Testis (tissue), 2 donors: ENCODE measurements at regions not wholly inside any gene's neighbourhood (a gene's known extent, or its start where the extent isn't known, plus 50 kb on each side); places are given as distances from the start of the nearest gene placed in this dataset.

Experiments
- DNase-seq: peaks from one replicate; pipeline ENCODE4 v3.0.0-alpha.2; 2019
- H3K27ac ChIP-seq, 2 donors: fragments of 200-600 bp; sonication (generic); one replicate each; pipeline ENCODE4 v1.5.1; 2019
- H3K27me3 ChIP-seq: fragments of 200-600 bp; sonication (generic); one replicate; pipeline ENCODE4 v1.5.1; 2019
- H3K36me3 ChIP-seq: fragments of 200-600 bp; sonication (generic); one replicate; pipeline ENCODE4 v1.5.1; 2017; ENCODE audit warnings: low read depth; ENCODE audit errors: missing control alignments
- H3K4me1 ChIP-seq: fragments of 200-600 bp; sonication (generic); one replicate; pipeline ENCODE4 v1.5.1; 2019
- H3K4me3 ChIP-seq, 2 donors: fragments of 200-600 bp; sonication (generic); one replicate each; pipeline ENCODE4 v1.5.1; 2017 to 2019
- H3K9me3 ChIP-seq: fragments of 200-600 bp; sonication (generic); one replicate; pipeline ENCODE4 v1.5.1; 2017
- POLR2A ChIP-seq: fragments of 450-650 bp; IDR thresholded peaks from one replicate; pipeline ENCODE4 v1.6.1; 2017; ENCODE audit warnings: antibody characterized with exemption, mild to moderate bottlenecking, moderate library complexity
- WGBS, 2 donors: methylation state at CpG; one replicate each; pipeline ENCODE4 v1.1.5; 2018; 5-methylcytosine and 5-hydroxymethylcytosine counted together
- intact Hi-C: fragments of 100-400 bp; cut with DNase I; formaldehyde crosslinking; loops from one replicate; pipeline ENCODE4 v1.15.1; 2023; ENCODE audit warnings: low total_unique reads
- TF ChIP-seq, protein P1 (sequence below), 3 experiments: fragments of 450-650 bp in 2 of 3; fragments of 200-600 bp in 1 of 3; sonication (generic) in 1 of 3; IDR thresholded peaks; one replicate each; pipeline ENCODE4 v1.5.1; 2016 to 2019; ENCODE audit warnings: antibody characterized with exemption in 3 of 3, mild to moderate bottlenecking in 2 of 3, moderate library complexity in 1 of 3

GRCh38 chr11:69369210-69369825 is 75.4 kb downstream of the MYEOV start:
- Histone ChIP-seq H3K36me3 (no peaks in the 10 kb centered on the region), H3K27ac (no peak overlapping the region), H3K4me3 (no peak overlapping the region), H3K9me3 (no peaks in the 10 kb centered on the region), H3K4me1 (no peaks in the 10 kb centered on the region), H3K27me3 (no peaks in the 10 kb centered on the region)
- WGBS, 2 donors, result 79 to 83% methylated on average over 5 of the region's 5 CpGs
- no peak for TF ChIP-seq POLR2A
- TF ChIP-seq, protein P1, sequence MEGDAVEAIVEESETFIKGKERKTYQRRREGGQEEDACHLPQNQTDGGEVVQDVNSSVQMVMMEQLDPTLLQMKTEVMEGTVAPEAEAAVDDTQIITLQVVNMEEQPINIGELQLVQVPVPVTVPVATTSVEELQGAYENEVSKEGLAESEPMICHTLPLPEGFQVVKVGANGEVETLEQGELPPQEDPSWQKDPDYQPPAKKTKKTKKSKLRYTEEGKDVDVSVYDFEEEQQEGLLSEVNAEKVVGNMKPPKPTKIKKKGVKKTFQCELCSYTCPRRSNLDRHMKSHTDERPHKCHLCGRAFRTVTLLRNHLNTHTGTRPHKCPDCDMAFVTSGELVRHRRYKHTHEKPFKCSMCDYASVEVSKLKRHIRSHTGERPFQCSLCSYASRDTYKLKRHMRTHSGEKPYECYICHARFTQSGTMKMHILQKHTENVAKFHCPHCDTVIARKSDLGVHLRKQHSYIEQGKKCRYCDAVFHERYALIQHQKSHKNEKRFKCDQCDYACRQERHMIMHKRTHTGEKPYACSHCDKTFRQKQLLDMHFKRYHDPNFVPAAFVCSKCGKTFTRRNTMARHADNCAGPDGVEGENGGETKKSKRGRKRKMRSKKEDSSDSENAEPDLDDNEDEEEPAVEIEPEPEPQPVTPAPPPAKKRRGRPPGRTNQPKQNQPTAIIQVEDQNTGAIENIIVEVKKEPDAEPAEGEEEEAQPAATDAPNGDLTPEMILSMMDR (IDR thresholded peaks at IDR 0.05), result no peak
- no peak for DNase-seq
- intact Hi-C loops, result no loop called here

DNA sequence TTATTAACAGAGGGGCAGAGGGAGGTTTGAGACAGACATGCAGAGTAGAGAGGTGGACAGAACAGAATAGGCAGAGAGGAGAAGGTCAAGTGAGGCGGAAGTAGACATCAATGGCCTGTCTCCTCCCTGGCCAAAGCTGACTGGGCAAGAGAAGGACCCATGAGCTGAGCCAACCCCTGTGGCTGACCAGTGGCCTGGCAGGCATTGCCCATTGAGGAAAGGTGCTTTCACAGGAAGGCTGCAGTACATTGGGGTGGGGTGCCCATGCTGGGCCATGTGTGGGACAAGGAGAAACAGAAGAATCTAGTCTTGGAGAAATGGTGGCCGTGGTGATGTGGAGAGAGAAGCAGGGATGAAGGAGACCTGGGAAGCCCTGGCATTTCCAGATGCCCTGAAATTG is 76.0 kb downstream of the MYEOV start:
- H3K9me3 ChIP-seq, result no peaks in the 10 kb centered on the region
- no peaks in the 10 kb centered on the region for H3K27me3 ChIP-seq
- WGBS, 2 donors, result 96 to 100% methylated on average over 2 of the region's 2 CpGs
- TF ChIP-seq POLR2A, result no peak
- TF ChIP-seq, protein P1 (IDR thresholded peaks at IDR 0.05), result no peak
- H3K27ac ChIP-seq, result no peak overlapping the region
- H3K4me1 ChIP-seq, result no peaks in the 10 kb centered on the region
- intact Hi-C loops, result no loop called here
- peak; percentile 5 for DNase-seq
- H3K4me3 ChIP-seq, result no peak overlapping the region
- no peaks in the 10 kb centered on the region for H3K36me3 ChIP-seq

- intact Hi-C loops, result no loop called here
- WGBS, 2 donors, result 96 to 97% methylated on average over 13 of the region's 13 CpGs
- H3K9me3 ChIP-seq, result no peaks in the 10 kb centered on the region
- no peak for DNase-seq
- no peak overlapping the region for H3K4me3 ChIP-seq
- no peak for TF ChIP-seq POLR2A
- TF ChIP-seq, protein P1 (IDR thresholded peaks at IDR 0.05), result no peak
- H3K4me1 ChIP-seq, result no peaks in the 10 kb centered on the region
- no peak overlapping the region for H3K27ac ChIP-seq
- H3K27me3 ChIP-seq, result no peaks in the 10 kb centered on the region
- H3K36me3 ChIP-seq, result no peaks in the 10 kb centered on the region
These were observed 77.2 kb downstream of the MYEOV start for GRCh38 chr11:69370984-69371709.

DNA sequence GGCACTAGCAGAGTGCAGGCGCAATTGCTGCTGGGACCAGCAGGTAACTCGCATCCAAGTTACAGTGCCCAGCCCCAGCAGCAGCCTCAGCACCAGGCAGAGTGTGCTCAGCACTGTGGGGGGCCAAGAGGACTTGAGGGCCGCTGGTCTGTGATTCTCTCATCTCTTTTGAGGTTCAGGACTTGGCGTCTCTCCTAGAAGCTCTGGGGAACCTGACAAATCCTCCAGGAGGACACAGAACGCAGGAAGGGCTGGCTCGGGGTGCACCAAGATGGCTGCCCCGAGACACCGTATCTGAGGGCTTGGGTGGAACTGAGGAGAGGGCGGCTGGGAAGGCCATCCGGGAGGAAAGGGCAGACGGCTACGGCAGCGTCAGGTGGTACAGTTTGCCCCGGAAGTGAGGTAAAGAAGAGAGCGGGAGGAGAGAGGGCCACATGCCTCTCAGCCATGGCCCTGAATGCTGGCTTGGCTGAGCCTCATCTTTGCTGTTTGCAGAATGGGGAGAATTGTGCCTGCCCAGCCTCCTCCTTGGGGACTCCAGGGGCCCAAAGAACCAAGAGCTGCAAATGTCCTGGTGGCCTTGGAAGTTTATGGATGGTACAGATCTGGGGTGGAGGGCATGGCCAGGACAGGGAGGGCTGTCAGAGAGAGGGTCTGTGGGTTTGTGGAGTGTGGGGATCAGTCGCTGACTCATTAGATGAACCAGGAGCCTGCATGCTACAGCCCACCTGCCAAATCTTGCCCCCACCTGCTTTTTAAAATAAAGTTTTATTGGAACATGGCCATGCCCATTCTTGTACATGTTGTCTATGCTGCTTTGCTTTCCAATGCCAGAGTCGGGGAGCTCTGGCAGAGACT is 78.0 kb downstream of the MYEOV start:
- Histone ChIP-seq H3K9me3 (no peaks in the 10 kb centered on the region), H3K36me3 (no peaks in the 10 kb centered on the region), H3K27ac (no peak overlapping the region), H3K4me3 (no peak overlapping the region), H3K4me1 (no peaks in the 10 kb centered on the region), H3K27me3 (no peaks in the 10 kb centered on the region)
- TF ChIP-seq, protein P1 (IDR thresholded peaks at IDR 0.05), result no peak
- TF ChIP-seq POLR2A, result no peak
- WGBS, 2 donors, result 90 to 95% methylated on average over 16 to 17 of the region's 17 CpGs
- intact Hi-C loops, result no loop called here
- DNase-seq, result peak; percentile 10
